ENCODE measurements at regions not wholly inside any gene's neighbourhood (a gene's known extent, or its start where the extent isn't known, plus 50 kb on each side); places are given as distances from the start of the nearest gene placed in this dataset.

GRCh38 chr2:184256611-184257010, 341.7 kb upstream of the ZNF804A start:
- no peak for TF ChIP-seq CTCF (IDR thresholded peaks at IDR 0.05)
- no peak for TF ChIP-seq POLR2A (IDR thresholded peaks at IDR 0.05)

Data from Peyer's patch (tissue), 4 donors.